GM12878 (cell line): ENCODE measurements at regions not wholly inside any gene's neighbourhood (a gene's known extent, or its start where the extent isn't known, plus 50 kb on each side); places are given as distances from the start of the nearest gene placed in this dataset.

Source experiments
- ATAC-seq: fragments of 200-7000 bp; cut with Tn5 transposase; 3 replicates; pipeline ENCODE4 v1.9.1; 2020; ENCODE audit warnings: mild to moderate bottlenecking, moderate library complexity
- BruUV-seq: library from RNA; stranded (reverse); fragments of 400-500 nt; replicated peaks from 2 replicates; lab custom pipeline; 2021; lab: Mats Ljungman, UMichigan
- CTCF ChIA-PET: fragments of 300-600 bp; sonication (Branson Sonifier 250); formaldehyde crosslinking; extraction: SDS; loops from one replicate; lab custom pipeline; 2021; ENCODE audit warnings: inconsistent platforms; lab: Yijun Ruan, JAX
- POLR2A ChIA-PET: fragments of 350-600 bp; formaldehyde crosslinking; extraction: SDS; loops from one replicate; lab custom pipeline; 2021; ENCODE audit warnings: inconsistent platforms; lab: Charles Lee
- RAD21 ChIA-PET: fragments of 300-600 bp; sonication (Branson Sonifier 250); formaldehyde crosslinking; loops from one replicate; lab custom pipeline; 2023; ENCODE audit warnings: antibody characterized with exemption; ENCODE audit not compliant: unreplicated experiment; lab: Charles Lee
- SMC1A ChIA-PET: fragments of 300-600 bp; sonication (Branson Sonifier 250); formaldehyde crosslinking; loops from one replicate; lab custom pipeline; 2023; ENCODE audit not compliant: unreplicated experiment, uncharacterized antibody; lab: Charles Lee
- DNase-seq: peaks from one replicate; pipeline ENCODE4 v3.0.0-alpha.2; 2011; ENCODE audit warnings: low read depth, low spot score
- FAIRE-seq: peaks from 3 replicates; lab custom pipeline; 2011; peaks lifted over from hg19 to GRCh38; lab: Jason Lieb, UNC
- H2AFZ ChIP-seq: 2 replicates; pipeline ENCODE4 v1.6.0; 2011; ENCODE audit warnings: low read depth, low read length, control low read depth; ENCODE audit not compliant: control insufficient read depth
- H3K27ac ChIP-seq: 2 replicates; pipeline ENCODE4 v1.5.1; 2011; ENCODE audit warnings: control low read depth; ENCODE audit not compliant: control insufficient read depth, insufficient read depth
- H3K27me3 ChIP-seq, 2 experiments: replicated peaks in 1 of 2; 2 replicates each; pipeline versions ENCODE4 v1.6.0 to v1.6.1; 2011; ENCODE audit warnings: low read length in 1 of 2; ENCODE audit not compliant: control insufficient read depth in 2 of 2, insufficient read depth in 2 of 2
- H3K36me3 ChIP-seq, 2 experiments: 2 replicates each; pipeline ENCODE4 v1.5.1; 2011; ENCODE audit warnings: low read length in 1 of 2; ENCODE audit not compliant: control insufficient read depth in 2 of 2, insufficient read depth in 2 of 2
- H3K4me1 ChIP-seq: 2 replicates; pipeline ENCODE4 v1.6.1; 2011; ENCODE audit warnings: mild to moderate bottlenecking, low read length, moderate library complexity, mixed read lengths; ENCODE audit not compliant: control insufficient read depth, insufficient read depth
- H3K4me2 ChIP-seq: 2 replicates; pipeline ENCODE4 v1.6.0; 2011; ENCODE audit warnings: control low read depth; ENCODE audit not compliant: control insufficient read depth, insufficient read depth
- H3K4me3 ChIP-seq: fragments of 200-600 bp; sonication (generic); 2 replicates; pipeline ENCODE4 v1.5.1; 2016
- H3K79me2 ChIP-seq: 2 replicates; pipeline ENCODE4 v1.6.0; 2011; ENCODE audit warnings: low read length; ENCODE audit not compliant: control insufficient read depth, insufficient read depth
- H3K9ac ChIP-seq: 2 replicates; pipeline ENCODE4 v1.8.0; 2011; ENCODE audit warnings: low read length, control low read depth, mixed read lengths; ENCODE audit not compliant: control insufficient read depth, insufficient read depth
- H3K9me3 ChIP-seq: replicated peaks from 3 replicates; pipeline ENCODE4 v1.5.1; 2011; ENCODE audit warnings: mild to moderate bottlenecking, low read length; ENCODE audit not compliant: control insufficient read depth, insufficient read depth
- H4K20me1 ChIP-seq: 2 replicates; pipeline ENCODE4 v1.6.0; 2011; ENCODE audit not compliant: control insufficient read depth, insufficient read depth
- KDM1A ChIP-seq: fragments of 200-600 bp; sonication (generic); IDR thresholded peaks from 2 replicates; pipeline ENCODE4 v1.6.1; 2016; ENCODE audit warnings: borderline replicate concordance
- NFYB ChIP-seq: IDR thresholded peaks from 2 replicates; pipeline ENCODE4 v1.6.1; 2011; ENCODE audit warnings: low read depth, mild to moderate bottlenecking, low read length, improper control_type of control experiment, moderate library complexity; ENCODE audit not compliant: insufficient read depth
- POLR2AphosphoS5 ChIP-seq: IDR thresholded peaks from 2 replicates; pipeline ENCODE4 v1.6.1; 2011; ENCODE audit warnings: mild to moderate bottlenecking, low read length, inconsistent platforms
- SMARCA5 ChIP-seq: fragments of 450-650 bp; IDR thresholded peaks from 2 replicates; pipeline ENCODE4 v1.6.1; 2017; ENCODE audit warnings: mild to moderate bottlenecking
- SREBF1 ChIP-seq: IDR thresholded peaks from 2 replicates; pipeline ENCODE4 v1.6.1; 2012; ENCODE audit warnings: mild to moderate bottlenecking, low read length
- TCF3 ChIP-seq: IDR thresholded peaks from 2 replicates; pipeline ENCODE4 v1.6.1; 2012; ENCODE audit warnings: low read depth, mild to moderate bottlenecking, low read length, borderline replicate concordance; ENCODE audit not compliant: insufficient read depth
- USF2 ChIP-seq: IDR thresholded peaks from 2 replicates; pipeline ENCODE4 v1.6.1; 2011; ENCODE audit warnings: low read depth, low read length, improper control_type of control experiment, borderline replicate concordance
- ZSCAN29 ChIP-seq: fragments of 450-650 bp; IDR thresholded peaks from 2 replicates; pipeline ENCODE4 v1.6.1; 2017; ENCODE audit warnings: mild to moderate bottlenecking, moderate library complexity
- WGBS: methylation state at CpG from one replicate; pipeline ENCODE4 v1.1.6; 2016; ENCODE audit warnings: low lambda C conversion rate; ENCODE audit not compliant: insufficient replicate concordance, insufficient coverage; ENCODE audit errors: missing lambda C conversion rate; 5-methylcytosine and 5-hydroxymethylcytosine counted together
- in situ Hi-C: fragments of 300-500 bp; cut with MboI; formaldehyde crosslinking; loops from 9 replicates; pipeline ENCODE4 v1.14.3; 2018; ENCODE audit warnings: mixed read lengths
- intact Hi-C: fragments of 100-400 bp; cut with micrococcal nuclease; formaldehyde crosslinking; loops from one replicate; pipeline ENCODE4 v1.14.2; 2022; ENCODE audit not compliant: unreplicated experiment
- TF ChIP-seq, protein P1 (sequence below), 3 experiments: IDR thresholded peaks in 2 of 3; conservative IDR thresholded peaks in 1 of 3; 2 replicates each; pipeline ENCODE4 v1.5.1; 2011; ENCODE audit warnings: low read depth in 3 of 3, low read length in 3 of 3, mild to moderate bottlenecking in 3 of 3, control low read depth in 2 of 3, moderate library complexity in 2 of 3, inconsistent platforms in 1 of 3, mixed read lengths in 1 of 3; ENCODE audit not compliant: control insufficient read depth in 2 of 3, insufficient read depth in 1 of 3; ENCODE audit errors: extremely low read depth in 1 of 3

DNA sequence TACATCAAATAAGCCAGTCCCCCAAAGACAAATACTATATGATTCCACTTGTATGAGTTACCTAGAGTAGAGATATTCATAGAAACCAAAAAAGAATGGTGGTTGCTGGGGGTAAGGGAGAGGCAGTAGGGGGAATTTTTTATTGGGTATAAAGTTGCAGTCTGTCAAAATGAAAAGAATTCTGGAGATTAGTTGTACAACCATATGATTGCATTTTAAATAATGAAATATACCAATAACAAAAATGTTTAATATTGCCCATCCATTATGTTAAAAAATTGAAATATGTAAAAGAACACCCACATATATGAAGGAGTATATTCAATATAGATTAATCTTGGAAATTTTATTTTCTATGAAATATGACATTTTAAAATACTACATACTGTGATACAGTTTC is 1383.5 kb downstream of the FSCB start:
- ChIA-PET SMC1A (no interaction called here), RAD21 (no interaction called here), CTCF (no interaction called here)
- Histone ChIP-seq H3K27ac (no peak overlapping the region), H3K9me3 (no peaks in the 10 kb centered on the region; the same call in 2 of the 3 replicates), H3K9ac (no peak overlapping the region), H2AFZ (no peak overlapping the region), H3K4me2 (no peak overlapping the region), H3K4me3 (no peak overlapping the region), H4K20me1 (no peaks in the 10 kb centered on the region), H3K79me2 (no peaks in the 10 kb centered on the region)
- FAIRE-seq (no peak), DNase-seq (no peak)
- no TSS peak for BruUV-seq
- in situ Hi-C loops, result no loop called here
- intact Hi-C loops, result no loop called here
- TF ChIP-seq POLR2AphosphoS5, result no peak
- no peak for TF ChIP-seq USF2
- TF ChIP-seq SMARCA5, result no peak
- no peak for TF ChIP-seq TCF3
- TF ChIP-seq SREBF1, result no peak
- TF ChIP-seq, all 136 proteins: peak for 0
- Histone ChIP-seq H3K4me1 (no peaks in the 10 kb centered on the region), H3K27me3 (no peaks in the 10 kb centered on the region), H3K36me3 (no peaks in the 10 kb centered on the region)
- ATAC-seq, result no peak
- POLR2A ChIA-PET, result no interaction called here

DNA sequence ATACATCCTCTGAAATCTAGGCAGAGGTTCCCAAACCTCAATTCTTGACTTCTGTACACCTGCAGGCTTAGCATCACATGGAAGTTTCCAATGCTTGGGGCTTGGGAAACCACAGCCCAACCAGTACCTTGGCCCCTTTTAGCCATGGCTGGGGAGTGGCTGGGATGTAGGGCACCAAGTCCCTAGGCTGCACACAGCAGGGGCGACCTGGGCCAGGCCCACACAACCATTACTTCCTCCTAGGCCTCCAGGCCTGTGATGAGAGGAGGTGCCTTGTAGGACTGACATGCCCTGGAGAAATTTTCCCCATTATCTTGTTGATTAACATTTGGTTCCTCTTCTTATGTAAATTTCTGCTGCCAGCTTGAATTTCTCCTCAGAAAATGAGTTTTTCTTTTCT is 1387.4 kb downstream of the FSCB start:
- no peaks in the 10 kb centered on the region; the same call in 2 of the 3 replicates for H3K9me3 ChIP-seq
- intact Hi-C loops (no loop called here), in situ Hi-C loops (no loop called here)
- no peak overlapping the region for H2AFZ ChIP-seq
- ChIA-PET CTCF (no interaction called here), POLR2A (no interaction called here), RAD21 (no interaction called here), SMC1A (interaction anchor here (0.7 kb wide), 1 partner anchor 23 kb away, joined by 3 read pairs; no protein-coding TSS in a partner anchor)
- DNase-seq (no peak), ATAC-seq (no peak), FAIRE-seq (no peak)
- no peaks in the 10 kb centered on the region for H3K79me2 ChIP-seq
- TF ChIP-seq KDM1A, result no peak
- TF ChIP-seq, protein P1, sequence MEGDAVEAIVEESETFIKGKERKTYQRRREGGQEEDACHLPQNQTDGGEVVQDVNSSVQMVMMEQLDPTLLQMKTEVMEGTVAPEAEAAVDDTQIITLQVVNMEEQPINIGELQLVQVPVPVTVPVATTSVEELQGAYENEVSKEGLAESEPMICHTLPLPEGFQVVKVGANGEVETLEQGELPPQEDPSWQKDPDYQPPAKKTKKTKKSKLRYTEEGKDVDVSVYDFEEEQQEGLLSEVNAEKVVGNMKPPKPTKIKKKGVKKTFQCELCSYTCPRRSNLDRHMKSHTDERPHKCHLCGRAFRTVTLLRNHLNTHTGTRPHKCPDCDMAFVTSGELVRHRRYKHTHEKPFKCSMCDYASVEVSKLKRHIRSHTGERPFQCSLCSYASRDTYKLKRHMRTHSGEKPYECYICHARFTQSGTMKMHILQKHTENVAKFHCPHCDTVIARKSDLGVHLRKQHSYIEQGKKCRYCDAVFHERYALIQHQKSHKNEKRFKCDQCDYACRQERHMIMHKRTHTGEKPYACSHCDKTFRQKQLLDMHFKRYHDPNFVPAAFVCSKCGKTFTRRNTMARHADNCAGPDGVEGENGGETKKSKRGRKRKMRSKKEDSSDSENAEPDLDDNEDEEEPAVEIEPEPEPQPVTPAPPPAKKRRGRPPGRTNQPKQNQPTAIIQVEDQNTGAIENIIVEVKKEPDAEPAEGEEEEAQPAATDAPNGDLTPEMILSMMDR (IDR thresholded peaks at IDR 0.05 in 2 of 3, conservative IDR thresholded peaks at IDR 0.05 in 1 of 3; ENCODE audit: control insufficient read depth in 2 of 3, extremely low read depth in 1 of 3, insufficient read depth in 1 of 3, low read depth in 3 of 3, low read length in 3 of 3), result no peak
- no peak for TF ChIP-seq NFYB
- no peak for TF ChIP-seq ZSCAN29
- no peaks in the 10 kb centered on the region for H4K20me1 ChIP-seq
- no peaks in the 10 kb centered on the region for H3K27me3 ChIP-seq
- WGBS, result 0% methylated on average over 1 of the region's 1 CpG
- BruUV-seq, result no TSS peak
- H3K4me1 ChIP-seq, result no peaks in the 10 kb centered on the region
- no peak overlapping the region for H3K9ac ChIP-seq
- H3K4me3 ChIP-seq, result no peak overlapping the region
- no peak overlapping the region for H3K27ac ChIP-seq
- H3K4me2 ChIP-seq, result no peak overlapping the region
- no peaks in the 10 kb centered on the region for H3K36me3 ChIP-seq
